GM18505 (cell line): ENCODE measurements at regions not wholly inside any gene's neighbourhood (a gene's known extent, or its start where the extent isn't known, plus 50 kb on each side); places are given as distances from the start of the nearest gene placed in this dataset.

Source experiments
- ATAC-seq: cut with Tn5 transposase; IDR thresholded peaks from one replicate; pipeline ENCODE4 v1.9.1; 2021; ENCODE audit not compliant: unreplicated experiment
- POLR2A ChIP-seq: IDR thresholded peaks from 4 replicates; pipeline ENCODE4 v1.6.1; 2011; ENCODE audit warnings: borderline replicate concordance; ENCODE audit not compliant: insufficient read depth, insufficient read length; ENCODE audit errors: extremely low read depth

GRCh38 chr3:76933245-76933644, 106.7 kb upstream of the ROBO2 start:
- no peak for ATAC-seq
- no peak for TF ChIP-seq POLR2A

- no peak for ATAC-seq
- TF ChIP-seq POLR2A = no peak
These were observed 100.9 kb upstream of the ROBO2 start for GRCh38 chr3:76938962-76939361.

GRCh38 chr3:76940181-76940770, 99.6 kb upstream of the ROBO2 start:
- no peak for TF ChIP-seq POLR2A

DNA sequence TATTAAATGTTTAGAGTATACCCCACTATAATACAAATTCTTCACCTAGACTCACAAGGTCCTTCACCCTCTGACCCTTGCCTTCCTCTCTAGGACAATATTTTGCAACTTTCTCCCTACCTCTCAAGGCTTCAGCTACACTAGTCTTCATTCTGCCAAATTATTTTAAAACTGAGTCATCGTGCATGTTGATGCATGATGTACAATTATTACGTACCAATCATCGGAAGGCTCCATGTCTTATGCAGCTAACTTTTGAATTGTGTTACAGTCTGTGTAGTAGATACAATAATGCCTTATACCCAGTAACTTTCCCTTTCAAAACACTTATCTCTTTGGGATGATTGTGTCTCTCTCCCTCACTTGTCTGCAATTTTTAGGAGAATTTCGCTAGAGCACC, 98.5 kb upstream of the ROBO2 start:
- ATAC-seq = no peak

More at GRCh38 chr3:76940181-76940770, 99.6 kb upstream of the ROBO2 start:
- no peak for ATAC-seq

GRCh38 chr3:76942101-76942500, 97.8 kb upstream of the ROBO2 start:
- TF ChIP-seq POLR2A = no peak
- no peak for ATAC-seq

More for the DNA sequence above, 98.5 kb upstream of the ROBO2 start:
- TF ChIP-seq POLR2A = no peak

GRCh38 chr3:76943058-76943457, 96.8 kb upstream of the ROBO2 start:
- no peak for TF ChIP-seq POLR2A
- no peak for ATAC-seq

DNA sequence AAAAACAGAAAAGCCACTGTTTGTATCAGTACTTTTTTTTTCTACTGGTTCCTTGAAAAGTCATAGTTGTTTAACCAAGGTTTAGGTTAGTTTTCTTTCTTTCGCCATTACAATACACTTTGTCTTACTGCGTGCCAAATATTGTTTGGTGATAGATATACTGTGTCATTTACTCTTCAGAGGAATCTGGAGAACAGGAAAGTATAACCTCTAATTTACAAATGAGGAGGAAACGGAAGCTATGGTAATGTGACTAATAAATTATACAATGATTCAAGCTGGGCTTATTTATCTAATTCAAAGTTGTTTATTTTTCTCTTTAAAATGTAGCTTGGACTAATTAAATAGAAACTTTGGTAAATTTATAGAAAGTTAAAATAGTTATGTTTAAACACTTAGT, 96.2 kb upstream of the ROBO2 start:
- no peak for ATAC-seq
- no peak for TF ChIP-seq POLR2A

DNA sequence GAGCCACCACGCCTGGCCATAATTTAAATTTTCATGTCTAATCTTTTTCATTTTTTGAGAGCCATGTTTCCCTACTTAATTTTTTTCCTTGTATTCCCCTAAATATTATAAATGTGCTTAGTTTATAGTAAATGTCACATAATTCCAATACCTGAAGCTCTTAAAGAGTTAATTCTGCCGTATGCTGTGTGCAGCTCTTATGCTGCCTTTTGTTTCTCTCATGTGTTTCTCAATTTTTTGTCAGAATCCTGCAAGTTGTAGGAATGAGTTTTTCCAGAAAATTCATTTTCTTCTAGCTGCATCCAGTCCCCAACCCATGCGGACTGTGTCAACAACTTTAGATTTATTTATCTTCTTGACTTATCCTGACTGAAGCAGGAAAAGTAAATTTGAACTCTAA, 90.9 kb upstream of the ROBO2 start:
- no peak for TF ChIP-seq POLR2A
- no peak for ATAC-seq

DNA sequence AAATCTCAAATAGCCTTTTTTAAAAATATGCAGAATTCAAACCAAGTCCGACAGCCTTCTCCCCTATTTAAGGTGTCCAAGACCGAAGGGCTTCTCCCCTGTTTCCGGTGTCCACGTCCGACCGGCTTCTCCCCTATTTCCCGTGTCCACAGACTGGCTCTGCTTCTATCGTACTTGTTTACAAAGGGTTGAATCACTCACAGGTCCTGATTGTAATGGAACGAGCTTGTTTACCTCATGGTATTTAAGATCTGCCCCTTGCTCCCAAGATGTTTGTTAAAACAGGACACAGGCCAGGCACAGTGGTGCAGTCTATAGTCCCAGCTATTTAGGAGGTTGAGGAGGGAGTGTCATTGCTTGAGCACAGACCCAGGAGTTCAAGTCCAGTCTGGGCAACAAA, 90.4 kb upstream of the ROBO2 start:
- TF ChIP-seq POLR2A = no peak
- ATAC-seq = no peak

- ATAC-seq = no peak
- no peak for TF ChIP-seq POLR2A
These were observed 89.3 kb upstream of the ROBO2 start for GRCh38 chr3:76950590-76950989.

DNA sequence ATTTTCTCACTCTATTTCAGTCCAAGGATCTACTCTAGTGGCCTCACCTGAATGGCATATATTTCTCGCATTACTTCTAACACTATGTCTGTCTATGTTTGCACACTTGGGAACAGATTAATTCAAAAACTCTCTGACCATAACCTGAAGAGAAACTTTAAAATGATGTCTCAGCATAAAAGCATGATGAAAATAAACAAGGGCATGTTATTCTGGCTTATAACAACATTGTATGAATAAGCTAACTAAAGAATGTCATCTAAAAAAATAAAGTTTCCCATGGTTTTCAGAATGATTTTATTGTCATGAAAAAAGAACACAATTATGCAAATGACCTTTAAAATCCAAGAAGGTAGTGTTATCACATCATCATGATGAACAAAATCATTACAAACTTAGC, 85.5 kb upstream of the ROBO2 start:
- ATAC-seq = no peak
- no peak for TF ChIP-seq POLR2A

DNA sequence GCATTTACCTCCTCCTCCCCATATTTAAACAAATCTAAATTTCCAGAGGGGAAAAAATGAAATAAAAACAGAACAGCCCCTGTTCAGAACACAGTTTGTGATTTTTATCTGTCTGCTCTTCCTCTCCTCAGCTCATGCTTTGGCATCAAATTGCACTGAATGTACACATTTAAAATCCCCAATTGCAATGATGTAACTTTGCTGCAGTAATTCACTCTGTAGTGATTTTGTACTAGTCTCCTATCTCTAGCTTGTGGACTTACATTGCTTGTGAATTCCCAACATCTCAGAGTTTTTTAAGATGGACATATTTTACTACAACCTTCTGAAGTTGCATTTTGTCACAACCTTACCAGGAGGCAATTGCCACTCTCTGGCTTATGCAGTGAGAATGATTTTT, 81.6 kb upstream of the ROBO2 start:
- no peak for TF ChIP-seq POLR2A
- no peak for ATAC-seq

- ATAC-seq = no peak
- no peak for TF ChIP-seq POLR2A
These were observed 81.0 kb upstream of the ROBO2 start for GRCh38 chr3:76958861-76959260.

- no peak for ATAC-seq
These were observed 78.6 kb upstream of the ROBO2 start for GRCh38 chr3:76961284-76961683.

More at GRCh38 chr3:76961284-76961683, 78.6 kb upstream of the ROBO2 start:
- TF ChIP-seq POLR2A = no peak
